Lower lobe of right lung (tissue), 2 donors: ENCODE measurements at regions not wholly inside any gene's neighbourhood (a gene's known extent, or its start where the extent isn't known, plus 50 kb on each side); places are given as distances from the start of the nearest gene placed in this dataset.

Source experiments
- ATAC-seq, 2 donors: fragments of 200-7000 bp; cut with Tn5 transposase; one replicate each; pipeline ENCODE4 v1.9.1; 2020 to 2022; ENCODE audit warnings: mild to moderate bottlenecking in 2 of 2, moderate library complexity in 2 of 2
- DNase-seq: peaks from one replicate; pipeline ENCODE4 v3.0.0-alpha.2; 2020
- H3K27ac ChIP-seq: fragments of 200-600 bp; one replicate; pipeline ENCODE4 v1.8.0; 2022
- H3K27me3 ChIP-seq: fragments of 200-600 bp; one replicate; pipeline ENCODE4 v1.8.0; 2022; ENCODE audit warnings: low read depth
- H3K36me3 ChIP-seq: fragments of 200-600 bp; one replicate; pipeline ENCODE4 v1.8.0; 2022; ENCODE audit warnings: mild to moderate bottlenecking
- H3K4me1 ChIP-seq: fragments of 200-600 bp; one replicate; pipeline ENCODE4 v1.8.0; 2022
- H3K4me3 ChIP-seq: fragments of 200-600 bp; one replicate; pipeline ENCODE4 v1.8.0; 2022; ENCODE audit warnings: mild to moderate bottlenecking
- H3K9me3 ChIP-seq: fragments of 200-600 bp; one replicate; pipeline ENCODE4 v1.8.0; 2022
- intact Hi-C: fragments of 100-400 bp; cut with DNase I; formaldehyde crosslinking; loops from one replicate; pipeline ENCODE4 v1.11.0; 2022
- TF ChIP-seq, protein P1 (sequence below): fragments of 200-600 bp; IDR thresholded peaks from one replicate; pipeline ENCODE4 v1.8.0; 2022; ENCODE audit warnings: antibody characterized with exemption, mild to moderate bottlenecking
- donor health status: DM: no; HTN: yes; CAD: no; lungs with severe emphysema.

DNA sequence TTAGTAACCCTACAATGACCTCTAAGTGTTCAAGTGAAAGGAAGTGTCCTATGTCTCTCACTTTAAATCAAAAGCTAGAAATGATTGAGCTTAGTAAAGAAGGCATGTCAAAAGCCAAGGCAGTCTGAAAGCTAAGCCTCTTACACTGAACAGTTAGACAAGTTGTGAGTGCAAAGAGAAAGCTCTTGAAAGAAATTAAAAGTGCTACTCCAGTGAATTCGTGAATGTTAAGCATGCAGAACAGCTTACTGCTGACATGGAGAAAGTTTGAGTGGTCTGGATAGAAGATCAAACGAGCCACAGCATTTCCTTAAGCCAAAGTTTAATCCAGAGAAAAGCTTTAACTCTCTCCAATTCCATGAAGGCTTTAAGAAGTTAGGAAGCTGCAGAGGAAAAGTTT lies 373.7 kb downstream of the NR4A2 start:
- no peak overlapping the region for H3K4me3 ChIP-seq
- TF ChIP-seq, protein P1, sequence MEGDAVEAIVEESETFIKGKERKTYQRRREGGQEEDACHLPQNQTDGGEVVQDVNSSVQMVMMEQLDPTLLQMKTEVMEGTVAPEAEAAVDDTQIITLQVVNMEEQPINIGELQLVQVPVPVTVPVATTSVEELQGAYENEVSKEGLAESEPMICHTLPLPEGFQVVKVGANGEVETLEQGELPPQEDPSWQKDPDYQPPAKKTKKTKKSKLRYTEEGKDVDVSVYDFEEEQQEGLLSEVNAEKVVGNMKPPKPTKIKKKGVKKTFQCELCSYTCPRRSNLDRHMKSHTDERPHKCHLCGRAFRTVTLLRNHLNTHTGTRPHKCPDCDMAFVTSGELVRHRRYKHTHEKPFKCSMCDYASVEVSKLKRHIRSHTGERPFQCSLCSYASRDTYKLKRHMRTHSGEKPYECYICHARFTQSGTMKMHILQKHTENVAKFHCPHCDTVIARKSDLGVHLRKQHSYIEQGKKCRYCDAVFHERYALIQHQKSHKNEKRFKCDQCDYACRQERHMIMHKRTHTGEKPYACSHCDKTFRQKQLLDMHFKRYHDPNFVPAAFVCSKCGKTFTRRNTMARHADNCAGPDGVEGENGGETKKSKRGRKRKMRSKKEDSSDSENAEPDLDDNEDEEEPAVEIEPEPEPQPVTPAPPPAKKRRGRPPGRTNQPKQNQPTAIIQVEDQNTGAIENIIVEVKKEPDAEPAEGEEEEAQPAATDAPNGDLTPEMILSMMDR: no peak
- intact Hi-C loops: no loop called here
- no peaks in the 10 kb centered on the region for H3K4me1 ChIP-seq
- peak in 1 of 2 donors; percentile 54 for ATAC-seq
- DNase-seq: no peak
- no peaks in the 10 kb centered on the region for H3K9me3 ChIP-seq
- H3K36me3 ChIP-seq: no peaks in the 10 kb centered on the region
- no peak overlapping the region for H3K27ac ChIP-seq
- no peaks in the 10 kb centered on the region for H3K27me3 ChIP-seq

DNA sequence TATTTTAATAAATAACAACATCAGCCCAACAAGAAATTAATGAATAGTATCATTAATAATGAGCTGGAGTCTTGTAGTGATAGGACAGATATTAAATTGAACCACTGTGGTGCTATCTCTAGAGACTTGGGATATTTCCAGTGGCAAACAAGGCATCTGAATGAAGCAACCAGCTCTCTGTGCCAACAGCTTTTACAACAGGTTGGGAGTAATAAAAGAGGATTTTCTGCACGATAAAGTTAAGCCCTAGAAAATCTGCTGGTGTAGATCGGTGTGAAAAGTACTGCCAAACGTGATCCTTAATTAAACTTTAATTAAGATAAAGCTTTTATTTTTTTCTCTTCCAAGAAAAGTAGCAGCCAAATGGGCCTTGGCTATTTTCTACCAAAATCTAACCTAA lies 385.5 kb downstream of the NR4A2 start:
- DNase-seq (no peak), ATAC-seq (no peak)
- no peaks in the 10 kb centered on the region for H3K36me3 ChIP-seq
- no peaks in the 10 kb centered on the region for H3K4me1 ChIP-seq
- H3K27me3 ChIP-seq: no peaks in the 10 kb centered on the region
- H3K4me3 ChIP-seq: no peak overlapping the region
- no peak overlapping the region for H3K27ac ChIP-seq
- H3K9me3 ChIP-seq: no peaks in the 10 kb centered on the region
- TF ChIP-seq, protein P1: no peak
- intact Hi-C loops: no loop called here

DNA sequence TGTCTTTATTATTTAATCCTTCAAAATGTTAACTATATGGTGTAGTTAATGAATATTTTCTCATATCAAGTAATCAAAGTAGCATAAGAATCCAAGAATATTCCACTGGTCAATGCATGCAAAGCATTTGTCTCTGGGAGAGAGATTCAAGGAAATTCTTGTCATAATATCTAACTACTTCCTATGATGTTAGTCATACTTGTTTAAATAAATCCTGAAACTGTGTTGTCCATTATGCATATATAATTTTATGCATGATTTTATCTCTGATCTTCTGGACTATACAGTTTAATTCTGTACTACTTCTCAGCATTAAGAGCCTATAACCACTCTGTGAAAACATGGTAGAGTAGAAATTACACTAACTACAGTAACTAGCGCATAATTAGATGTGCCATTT lies 388.3 kb downstream of the NR4A2 start:
- Histone ChIP-seq H3K27ac (no peak overlapping the region), H3K27me3 (no peaks in the 10 kb centered on the region), H3K9me3 (no peaks in the 10 kb centered on the region), H3K36me3 (no peaks in the 10 kb centered on the region), H3K4me1 (no peaks in the 10 kb centered on the region), H3K4me3 (no peak overlapping the region)
- DNase-seq: no peak
- intact Hi-C loops: no loop called here
- no peak for ATAC-seq
- TF ChIP-seq, protein P1: no peak

DNA sequence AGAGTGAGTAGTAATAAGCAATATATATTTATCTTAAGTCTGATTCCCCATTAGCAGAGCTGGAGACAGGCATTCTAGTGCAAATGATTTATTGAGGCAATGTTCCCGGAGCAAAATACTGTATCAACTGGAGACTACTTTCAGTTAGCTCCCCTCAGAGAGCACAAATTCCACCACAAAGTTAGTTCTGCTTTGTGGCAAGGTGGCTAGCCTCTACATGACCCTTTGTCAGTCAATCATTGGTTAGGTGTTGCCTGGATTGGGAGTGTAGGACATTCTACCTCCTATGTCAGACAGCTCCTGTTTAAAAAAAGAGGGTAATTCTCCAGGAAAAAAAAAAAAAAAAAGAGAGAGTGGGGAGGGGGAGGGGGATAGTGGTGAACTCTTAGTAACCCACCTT lies 402.2 kb downstream of the NR4A2 start:
- H3K36me3 ChIP-seq: no peaks in the 10 kb centered on the region
- intact Hi-C loops: no loop called here
- no peaks in the 10 kb centered on the region for H3K27me3 ChIP-seq
- H3K4me3 ChIP-seq: no peak overlapping the region
- no peak overlapping the region for H3K27ac ChIP-seq
- TF ChIP-seq, protein P1: no peak
- DNase-seq (no peak), ATAC-seq (no peak)
- no peaks in the 10 kb centered on the region for H3K4me1 ChIP-seq
- H3K9me3 ChIP-seq: peaks cover 7% of the 10 kb centered on the region

DNA sequence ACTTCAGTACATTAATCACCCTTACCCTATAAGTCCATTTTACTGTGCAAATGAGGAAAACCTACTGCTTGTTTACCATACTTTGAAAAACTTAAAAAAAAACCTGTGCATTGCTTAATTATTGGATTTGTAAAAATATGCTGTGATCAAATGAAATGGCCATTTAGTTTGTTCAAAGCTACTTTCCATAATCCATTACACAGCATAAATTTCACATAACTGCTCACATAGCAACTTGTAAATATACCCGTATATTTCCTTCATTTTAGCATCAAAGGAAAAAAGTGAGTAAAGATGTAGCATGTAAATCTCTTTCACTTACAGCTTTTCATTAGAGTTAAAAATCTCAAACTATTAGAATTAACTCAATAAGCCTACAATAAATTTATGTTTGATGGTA lies 415.1 kb downstream of the NR4A2 start:
- Histone ChIP-seq H3K36me3 (no peaks in the 10 kb centered on the region), H3K4me1 (no peaks in the 10 kb centered on the region), H3K27me3 (no peaks in the 10 kb centered on the region), H3K4me3 (no peak overlapping the region), H3K9me3 (no peaks in the 10 kb centered on the region), H3K27ac (no peak overlapping the region)
- intact Hi-C loops: no loop called here
- ATAC-seq (no peak), DNase-seq (no peak)
- TF ChIP-seq, protein P1: no peak

DNA sequence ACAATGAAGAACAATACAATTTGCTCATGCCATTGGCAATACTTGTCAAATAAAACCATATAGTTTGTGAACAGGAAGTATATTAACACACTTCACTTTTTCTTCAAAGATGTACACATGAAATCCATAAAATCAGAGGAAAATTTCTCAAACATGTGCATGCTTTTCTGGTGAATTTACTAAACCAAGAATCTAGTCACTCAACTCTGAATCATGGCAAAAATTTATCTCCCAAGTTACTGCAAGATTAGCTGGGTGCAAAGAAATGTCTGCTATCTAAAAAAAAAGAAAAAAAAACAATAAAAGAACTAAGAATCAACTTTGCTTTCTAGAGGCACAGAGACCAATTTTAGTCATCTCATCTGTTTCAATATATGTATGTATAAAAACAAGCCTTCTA lies 419.2 kb downstream of the NR4A2 start:
- TF ChIP-seq, protein P1: no peak
- intact Hi-C loops: no loop called here
- no peaks in the 10 kb centered on the region for H3K36me3 ChIP-seq
- no peak overlapping the region for H3K4me3 ChIP-seq
- no peak overlapping the region for H3K27ac ChIP-seq
- no peaks in the 10 kb centered on the region for H3K27me3 ChIP-seq
- no peak for ATAC-seq
- no peaks in the 10 kb centered on the region for H3K9me3 ChIP-seq
- H3K4me1 ChIP-seq: no peaks in the 10 kb centered on the region
- no peak for DNase-seq
